HCT116 (cell line): ENCODE measurements at regions not wholly inside any gene's neighbourhood (a gene's known extent, or its start where the extent isn't known, plus 50 kb on each side); places are given as distances from the start of the nearest gene placed in this dataset.

Experiments used
- ATAC-seq: fragments of 200-7000 bp; cut with Tn5 transposase; 2 replicates; pipeline ENCODE4 v1.9.1; 2020; ENCODE audit warnings: mild to moderate bottlenecking, moderate library complexity
- BruUV-seq: library from RNA; stranded (reverse); fragments of 400-500 nt; replicated peaks from 2 replicates; lab custom pipeline; 2021; lab: Mats Ljungman, UMichigan
- CTCF ChIA-PET: fragments of 300-600 bp; sonication (Branson Sonifier 250); formaldehyde crosslinking; loops from one replicate; lab custom pipeline; 2021; ENCODE audit warnings: antibody characterized with exemption; lab: Charles Lee
- POLR2A ChIA-PET: fragments of 300-600, 350-600 bp; sonication (Branson Sonifier 250); formaldehyde crosslinking; loops from one replicate; lab custom pipeline; 2021; ENCODE audit warnings: antibody characterized with exemption; lab: Charles Lee
- RAD21 ChIA-PET, 2 experiments: fragments of 300-600 bp; sonication (Branson Sonifier 250); formaldehyde crosslinking; loops; one replicate each; lab custom pipeline; 2023; ENCODE audit warnings: low total read pairs in 2 of 2; ENCODE audit not compliant: uncharacterized antibody in 2 of 2, unreplicated experiment in 2 of 2, low non-redundant PET in 1 of 2; lab: Charles Lee
- DNase-seq: peaks from one replicate; pipeline ENCODE4 v3.0.0-alpha.2; 2010; ENCODE audit warnings: low read depth, low spot score
- H2AFZ ChIP-seq: fragments of 200-600 bp; shearing (Covaris generic), sonication (generic); 2 replicates; pipeline ENCODE4 v1.6.1; 2017; ENCODE audit warnings: low read depth, mixed run types, mixed read lengths, antibody characterized with exemption, low read length; ENCODE audit not compliant: poor library complexity, severe bottlenecking
- H3K27ac ChIP-seq: 2 replicates; pipeline ENCODE4 v1.5.1; 2012; ENCODE audit warnings: low read depth, low read length
- H3K27me3 ChIP-seq: fragments of 200-600 bp; sonication (generic); 2 replicates; pipeline ENCODE4 v1.6.1; 2016; ENCODE audit warnings: mixed run types, low read length, mixed read lengths; ENCODE audit not compliant: insufficient read depth
- H3K36me3 ChIP-seq, 2 experiments: fragments of 200-500 bp in 1 of 2; fragments of 200-600 bp in 1 of 2; sonication (Bioruptor generic) in 1 of 2; sonication (generic) in 1 of 2; 2 replicates each; pipeline versions ENCODE4 v1.5.1 to v1.6.1; 2014 to 2016; ENCODE audit warnings: low read length in 2 of 2, inconsistent platforms in 1 of 2, mixed read lengths in 1 of 2, mixed run types in 1 of 2; ENCODE audit not compliant: insufficient read depth in 2 of 2, control insufficient read depth in 1 of 2
- H3K4me1 ChIP-seq, 2 experiments: fragments of 200-600 bp in 1 of 2; sonication (generic) in 1 of 2; 2 replicates each; pipeline versions ENCODE4 v1.5.1 to v1.6.1; 2012 to 2017; ENCODE audit warnings: low read length in 2 of 2, inconsistent platforms in 1 of 2, mild to moderate bottlenecking in 1 of 2, mixed read lengths in 1 of 2, mixed run types in 1 of 2, moderate library complexity in 1 of 2; ENCODE audit not compliant: insufficient read depth in 2 of 2, control insufficient read depth in 1 of 2
- H3K4me2 ChIP-seq: fragments of 200-600 bp; sonication (generic); 2 replicates; pipeline ENCODE4 v1.6.1; 2017; ENCODE audit warnings: mixed run types, low read length, mixed read lengths
- H3K4me3 ChIP-seq, 2 experiments: fragments of 200-600 bp in 1 of 2; sonication (generic) in 1 of 2; replicated peaks in 1 of 2; 2 replicates each; pipeline ENCODE4 v1.5.1; 2011 to 2016; ENCODE audit warnings: low read length in 2 of 2, control low read depth in 1 of 2, low read depth in 1 of 2, mild to moderate bottlenecking in 1 of 2, mixed read lengths in 1 of 2, mixed run types in 1 of 2
- H3K79me2 ChIP-seq: fragments of 200-600 bp; sonication (generic); 2 replicates; pipeline ENCODE4 v1.6.1; 2017; ENCODE audit warnings: mild to moderate bottlenecking, mixed run types, low read length, moderate library complexity, mixed read lengths; ENCODE audit not compliant: insufficient read depth
- H3K9ac ChIP-seq: fragments of 200-600 bp; sonication (generic); 2 replicates; pipeline ENCODE4 v1.6.1; 2016; ENCODE audit warnings: low read length, mixed read lengths
- H3K9me2 ChIP-seq: fragments of 200-600 bp; sonication (generic), shearing (Covaris generic); 2 replicates; pipeline ENCODE4 v1.6.1; 2017; ENCODE audit warnings: mixed run types, mild to moderate bottlenecking, moderate library complexity; ENCODE audit not compliant: insufficient read depth
- H3K9me3 ChIP-seq, 2 experiments: fragments of 200-500 bp in 1 of 2; fragments of 200-600 bp in 1 of 2; sonication (Bioruptor generic) in 1 of 2; sonication (generic) in 1 of 2; 2 replicates each; pipeline ENCODE4 v1.6.1; 2014 to 2017; ENCODE audit warnings: low read length in 2 of 2, mixed read lengths in 2 of 2, inconsistent platforms in 1 of 2, low read depth in 1 of 2, mild to moderate bottlenecking in 1 of 2, mixed run types in 1 of 2, moderate library complexity in 1 of 2; ENCODE audit not compliant: control insufficient read depth in 1 of 2, insufficient read depth in 1 of 2
- H4K20me1 ChIP-seq: fragments of 200-600 bp; sonication (generic), shearing (Covaris generic); 2 replicates; pipeline ENCODE4 v1.6.1; 2017; ENCODE audit warnings: mixed run types, mild to moderate bottlenecking, moderate library complexity; ENCODE audit not compliant: insufficient read depth
- CEBPB ChIP-seq: IDR thresholded peaks from 2 replicates; pipeline ENCODE4 v1.6.1; 2012; ENCODE audit warnings: low read depth
- EZH2 ChIP-seq: fragments of 200-600 bp; sonication (generic); IDR thresholded peaks from 2 replicates; pipeline ENCODE4 v1.6.1; 2017; ENCODE audit warnings: antibody characterized with exemption, mixed run types
- EZH2phosphoT487 ChIP-seq: fragments of 200-600 bp; IDR thresholded peaks from 2 replicates; pipeline ENCODE4 v1.6.1; 2018; ENCODE audit warnings: antibody characterized with exemption, borderline replicate concordance
- FOSL1 ChIP-seq: IDR thresholded peaks from 2 replicates; pipeline ENCODE4 v1.6.1; 2012; ENCODE audit warnings: low read depth
- JUND ChIP-seq: IDR thresholded peaks from 2 replicates; pipeline ENCODE4 v1.6.1; 2012
- RAD21 ChIP-seq: IDR thresholded peaks from 2 replicates; pipeline ENCODE4 v1.6.1; 2012; ENCODE audit warnings: low read depth, mild to moderate bottlenecking
- SIN3A ChIP-seq: IDR thresholded peaks from 2 replicates; pipeline ENCODE4 v1.6.1; 2012; ENCODE audit warnings: low read depth
- TCF7L2 ChIP-seq: IDR thresholded peaks from 2 replicates; pipeline ENCODE4 v1.7.0; 2011; ENCODE audit warnings: borderline replicate concordance, inconsistent platforms; ENCODE audit not compliant: insufficient read depth, insufficient read length; ENCODE audit errors: extremely low read depth
- ZFX ChIP-seq: fragments of 450-650 bp; IDR thresholded peaks from 2 replicates; pipeline ENCODE4 v1.6.1; 2017
- intact Hi-C: fragments of 100-400 bp; cut with micrococcal nuclease; formaldehyde crosslinking; loops from 2 replicates; pipeline ENCODE4 v1.10.0; 2022
- TF ChIP-seq, protein P1 (sequence below): IDR thresholded peaks from 2 replicates; pipeline ENCODE4 v1.6.1; 2012
- TF ChIP-seq, protein P2 (sequence below): IDR thresholded peaks from 2 replicates; pipeline ENCODE4 v1.6.1; 2012; ENCODE audit warnings: low read depth
- TF ChIP-seq, protein P3 (sequence below), 3 experiments: fragments of 200-600 bp in 1 of 3; sonication (generic) in 1 of 3; IDR thresholded peaks in 2 of 3; conservative IDR thresholded peaks in 1 of 3; 2 replicates each; pipeline ENCODE4 v1.5.1; 2012 to 2017; ENCODE audit warnings: low read depth in 2 of 3, low read length in 2 of 3, antibody characterized with exemption in 1 of 3, borderline replicate concordance in 1 of 3, control low read depth in 1 of 3, mild to moderate bottlenecking in 1 of 3, mixed read lengths in 1 of 3, mixed run types in 1 of 3, moderate library complexity in 1 of 3; ENCODE audit not compliant: insufficient read depth in 1 of 3

DNA sequence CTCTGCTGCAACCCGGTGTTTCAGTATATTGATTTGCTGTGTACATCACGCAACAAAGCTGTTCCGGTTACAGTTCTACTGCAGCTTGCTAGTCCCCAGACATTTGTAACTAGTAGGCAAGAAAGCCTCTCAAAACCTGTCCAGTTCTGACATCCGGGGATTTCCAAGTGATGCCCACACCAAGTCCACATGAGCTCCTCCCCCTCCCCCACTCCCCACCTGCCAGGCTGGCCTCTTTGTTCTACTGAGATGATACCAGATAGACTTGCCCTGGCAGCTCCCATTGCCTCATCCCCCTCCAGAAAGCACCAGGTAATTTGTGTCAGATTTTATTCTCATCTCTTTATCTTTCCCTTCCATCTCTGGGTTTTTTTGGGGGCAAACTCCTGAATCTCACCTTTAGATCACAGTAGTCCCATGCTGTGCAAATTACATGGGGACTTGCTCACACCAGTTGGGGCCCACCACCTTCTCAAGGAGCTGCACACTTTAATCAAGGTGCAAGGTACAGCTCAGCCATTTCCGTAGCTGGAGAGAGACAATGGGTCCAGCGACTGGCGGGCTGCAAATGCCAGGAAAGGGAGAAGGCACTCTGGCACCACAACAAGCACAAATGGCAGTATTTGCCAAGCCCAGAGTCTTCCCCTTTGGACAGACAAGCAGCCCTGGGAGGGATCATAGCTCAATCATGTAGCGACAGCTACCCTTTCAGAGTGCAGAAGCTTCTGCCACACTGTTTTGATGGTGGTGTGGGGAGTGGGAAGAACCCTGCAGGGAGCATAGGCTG is 183.1 kb downstream of the CYLD start:
- peaks cover 19% of the 10 kb centered on the region; the same call in 1 of the 2 replicates for H3K27me3 ChIP-seq
- no peak overlapping the region for H3K4me2 ChIP-seq
- no TSS peak for BruUV-seq
- intact Hi-C loops: no loop called here
- TF ChIP-seq, protein P1, sequence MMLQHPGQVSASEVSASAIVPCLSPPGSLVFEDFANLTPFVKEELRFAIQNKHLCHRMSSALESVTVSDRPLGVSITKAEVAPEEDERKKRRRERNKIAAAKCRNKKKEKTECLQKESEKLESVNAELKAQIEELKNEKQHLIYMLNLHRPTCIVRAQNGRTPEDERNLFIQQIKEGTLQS: no peak
- TF ChIP-seq FOSL1: no peak
- TF ChIP-seq TCF7L2: no peak
- TF ChIP-seq EZH2phosphoT487: no peak
- no peak for TF ChIP-seq JUND
- no peak for TF ChIP-seq EZH2
- H3K9ac ChIP-seq: no peak overlapping the region
- no peaks in the 10 kb centered on the region for H3K9me3 ChIP-seq
- ChIA-PET CTCF (no interaction called here), POLR2A (no interaction called here), RAD21 (no interaction called here)
- H3K79me2 ChIP-seq: no peaks in the 10 kb centered on the region
- no peaks in the 10 kb centered on the region for H3K9me2 ChIP-seq
- no peak overlapping the region for H2AFZ ChIP-seq
- H4K20me1 ChIP-seq: no peaks in the 10 kb centered on the region
- no peak overlapping the region for H3K4me3 ChIP-seq
- DNase-seq: no peak
- no peak for ATAC-seq
- no peaks in the 10 kb centered on the region for H3K36me3 ChIP-seq
- H3K4me1 ChIP-seq: no peaks in the 10 kb centered on the region
- no peak overlapping the region for H3K27ac ChIP-seq

DNA sequence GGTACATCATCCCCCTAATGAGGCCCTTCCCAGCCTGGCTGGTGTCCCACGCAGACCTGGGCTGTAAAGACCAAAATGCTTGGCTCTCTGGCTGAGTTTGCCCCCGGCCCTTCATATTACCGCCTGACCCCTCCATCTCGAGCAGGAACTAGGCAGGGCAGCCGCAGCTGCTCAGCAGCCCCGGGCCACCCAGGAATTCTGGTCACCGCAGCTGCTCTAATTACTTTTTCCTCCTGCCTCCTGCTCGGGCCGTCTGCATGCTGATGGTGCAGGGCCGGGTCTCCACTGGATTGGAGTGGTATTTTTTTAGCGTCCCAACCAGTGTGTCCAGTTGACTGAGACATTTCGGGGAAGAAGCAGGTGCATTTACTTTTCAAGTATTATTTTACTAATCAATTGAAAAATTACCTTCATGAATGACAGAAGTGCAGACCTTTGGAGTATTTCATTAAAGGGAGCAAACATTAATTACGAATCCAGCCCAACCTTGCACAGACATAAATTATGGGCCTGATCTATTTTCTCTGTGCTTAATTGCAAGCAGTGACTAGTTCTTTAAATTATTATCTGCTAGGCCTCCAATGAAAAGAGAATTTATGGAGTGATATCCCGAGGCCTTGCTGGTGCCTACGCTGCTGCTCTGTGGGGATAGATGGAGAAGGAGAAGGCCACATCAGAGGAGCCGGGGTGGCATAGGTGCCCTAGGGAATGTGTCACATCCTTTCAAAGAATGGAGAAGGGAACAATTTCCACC is 176.2 kb downstream of the CYLD start:
- Histone ChIP-seq H4K20me1 (no peaks in the 10 kb centered on the region), H3K9me3 (no peaks in the 10 kb centered on the region), H3K79me2 (no peaks in the 10 kb centered on the region), H2AFZ (no peak overlapping the region), H3K4me2 (no peak overlapping the region), H3K27me3 (peaks cover 23% of the 10 kb centered on the region; the same call in 1 of the 2 replicates), H3K9me2 (no peaks in the 10 kb centered on the region), H3K27ac (no peak overlapping the region), H3K4me1 (no peaks in the 10 kb centered on the region), H3K4me3 (no peak overlapping the region), H3K9ac (no peak overlapping the region), H3K36me3 (no peaks in the 10 kb centered on the region)
- ChIA-PET CTCF (no interaction called here), POLR2A (no interaction called here), RAD21 (no interaction called here)
- no peak for DNase-seq
- intact Hi-C loops: no loop called here
- BruUV-seq: no TSS peak
- no peak for ATAC-seq
- TF ChIP-seq, protein P2, sequence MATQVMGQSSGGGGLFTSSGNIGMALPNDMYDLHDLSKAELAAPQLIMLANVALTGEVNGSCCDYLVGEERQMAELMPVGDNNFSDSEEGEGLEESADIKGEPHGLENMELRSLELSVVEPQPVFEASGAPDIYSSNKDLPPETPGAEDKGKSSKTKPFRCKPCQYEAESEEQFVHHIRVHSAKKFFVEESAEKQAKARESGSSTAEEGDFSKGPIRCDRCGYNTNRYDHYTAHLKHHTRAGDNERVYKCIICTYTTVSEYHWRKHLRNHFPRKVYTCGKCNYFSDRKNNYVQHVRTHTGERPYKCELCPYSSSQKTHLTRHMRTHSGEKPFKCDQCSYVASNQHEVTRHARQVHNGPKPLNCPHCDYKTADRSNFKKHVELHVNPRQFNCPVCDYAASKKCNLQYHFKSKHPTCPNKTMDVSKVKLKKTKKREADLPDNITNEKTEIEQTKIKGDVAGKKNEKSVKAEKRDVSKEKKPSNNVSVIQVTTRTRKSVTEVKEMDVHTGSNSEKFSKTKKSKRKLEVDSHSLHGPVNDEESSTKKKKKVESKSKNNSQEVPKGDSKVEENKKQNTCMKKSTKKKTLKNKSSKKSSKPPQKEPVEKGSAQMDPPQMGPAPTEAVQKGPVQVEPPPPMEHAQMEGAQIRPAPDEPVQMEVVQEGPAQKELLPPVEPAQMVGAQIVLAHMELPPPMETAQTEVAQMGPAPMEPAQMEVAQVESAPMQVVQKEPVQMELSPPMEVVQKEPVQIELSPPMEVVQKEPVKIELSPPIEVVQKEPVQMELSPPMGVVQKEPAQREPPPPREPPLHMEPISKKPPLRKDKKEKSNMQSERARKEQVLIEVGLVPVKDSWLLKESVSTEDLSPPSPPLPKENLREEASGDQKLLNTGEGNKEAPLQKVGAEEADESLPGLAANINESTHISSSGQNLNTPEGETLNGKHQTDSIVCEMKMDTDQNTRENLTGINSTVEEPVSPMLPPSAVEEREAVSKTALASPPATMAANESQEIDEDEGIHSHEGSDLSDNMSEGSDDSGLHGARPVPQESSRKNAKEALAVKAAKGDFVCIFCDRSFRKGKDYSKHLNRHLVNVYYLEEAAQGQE: no peak
- TF ChIP-seq EZH2phosphoT487: no peak
- TF ChIP-seq JUND: no peak
- no peak for TF ChIP-seq CEBPB
- TF ChIP-seq ZFX: no peak
- no peak for TF ChIP-seq EZH2
- TF ChIP-seq, protein P1: no peak
- no peak for TF ChIP-seq SIN3A
- TF ChIP-seq, protein P3, sequence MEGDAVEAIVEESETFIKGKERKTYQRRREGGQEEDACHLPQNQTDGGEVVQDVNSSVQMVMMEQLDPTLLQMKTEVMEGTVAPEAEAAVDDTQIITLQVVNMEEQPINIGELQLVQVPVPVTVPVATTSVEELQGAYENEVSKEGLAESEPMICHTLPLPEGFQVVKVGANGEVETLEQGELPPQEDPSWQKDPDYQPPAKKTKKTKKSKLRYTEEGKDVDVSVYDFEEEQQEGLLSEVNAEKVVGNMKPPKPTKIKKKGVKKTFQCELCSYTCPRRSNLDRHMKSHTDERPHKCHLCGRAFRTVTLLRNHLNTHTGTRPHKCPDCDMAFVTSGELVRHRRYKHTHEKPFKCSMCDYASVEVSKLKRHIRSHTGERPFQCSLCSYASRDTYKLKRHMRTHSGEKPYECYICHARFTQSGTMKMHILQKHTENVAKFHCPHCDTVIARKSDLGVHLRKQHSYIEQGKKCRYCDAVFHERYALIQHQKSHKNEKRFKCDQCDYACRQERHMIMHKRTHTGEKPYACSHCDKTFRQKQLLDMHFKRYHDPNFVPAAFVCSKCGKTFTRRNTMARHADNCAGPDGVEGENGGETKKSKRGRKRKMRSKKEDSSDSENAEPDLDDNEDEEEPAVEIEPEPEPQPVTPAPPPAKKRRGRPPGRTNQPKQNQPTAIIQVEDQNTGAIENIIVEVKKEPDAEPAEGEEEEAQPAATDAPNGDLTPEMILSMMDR (IDR thresholded peaks at IDR 0.05 in 2 of 3, conservative IDR thresholded peaks at IDR 0.05 in 1 of 3; ENCODE audit: borderline replicate concordance in 1 of 3, insufficient read depth in 1 of 3, low read depth in 2 of 3, low read length in 2 of 3): no peak
- TF ChIP-seq RAD21: no peak
